ENCODE measurements at regions not wholly inside any gene's neighbourhood (a gene's known extent, or its start where the extent isn't known, plus 50 kb on each side); places are given as distances from the start of the nearest gene placed in this dataset.

GRCh38 chr11:122179961-122180834 lies 64.2 kb upstream of the BLID start:
- TF ChIP-seq CTCF (conservative IDR thresholded peaks at IDR 0.05; ENCODE audit: low read depth, low read length) (no peak), SMC3 (IDR thresholded peaks at IDR 0.05; ENCODE audit: low read depth, low read length) (no peak), POLR2A (IDR thresholded peaks at IDR 0.05; ENCODE audit: low read depth, low read length) (peak; percentile 77; the same call in 1 of the 2 replicates), USF2 (IDR thresholded peaks at IDR 0.05; ENCODE audit: low read depth, low read length) (no peak), MAFK (IDR thresholded peaks at IDR 0.05; ENCODE audit: low read depth, low read length) (peak; percentile 68; the same call in 1 of the 2 replicates), MXI1 (IDR thresholded peaks at IDR 0.05; ENCODE audit: borderline replicate concordance, low read depth, low read length) (no peak), ELK1 (IDR thresholded peaks at IDR 0.05; ENCODE audit: borderline replicate concordance, low read depth, low read length) (no peak), RAD21 (IDR thresholded peaks at IDR 0.05; ENCODE audit: low read length) (no peak), CEBPB (IDR thresholded peaks at IDR 0.05; ENCODE audit: low read depth, low read length) (peak; percentile 93), RFX5 (IDR thresholded peaks at IDR 0.05; ENCODE audit: low read depth, low read length) (no peak)
